ENCODE measurements at regions not wholly inside any gene's neighbourhood (a gene's known extent, or its start where the extent isn't known, plus 50 kb on each side); places are given as distances from the start of the nearest gene placed in this dataset.

- no peak for TF ChIP-seq PRDM15 (CRISPR knock-in tag; IDR thresholded peaks at IDR 0.05)
- TF ChIP-seq ZNF671 (CRISPR knock-in tag; IDR thresholded peaks at IDR 0.05) = no peak
- no peak for TF ChIP-seq TEAD1 (CRISPR knock-in tag; IDR thresholded peaks at IDR 0.05)
These were observed 90.7 kb upstream of the MEF2A start (continued) for GRCh38 chr15:99474909-99475753.

DNA sequence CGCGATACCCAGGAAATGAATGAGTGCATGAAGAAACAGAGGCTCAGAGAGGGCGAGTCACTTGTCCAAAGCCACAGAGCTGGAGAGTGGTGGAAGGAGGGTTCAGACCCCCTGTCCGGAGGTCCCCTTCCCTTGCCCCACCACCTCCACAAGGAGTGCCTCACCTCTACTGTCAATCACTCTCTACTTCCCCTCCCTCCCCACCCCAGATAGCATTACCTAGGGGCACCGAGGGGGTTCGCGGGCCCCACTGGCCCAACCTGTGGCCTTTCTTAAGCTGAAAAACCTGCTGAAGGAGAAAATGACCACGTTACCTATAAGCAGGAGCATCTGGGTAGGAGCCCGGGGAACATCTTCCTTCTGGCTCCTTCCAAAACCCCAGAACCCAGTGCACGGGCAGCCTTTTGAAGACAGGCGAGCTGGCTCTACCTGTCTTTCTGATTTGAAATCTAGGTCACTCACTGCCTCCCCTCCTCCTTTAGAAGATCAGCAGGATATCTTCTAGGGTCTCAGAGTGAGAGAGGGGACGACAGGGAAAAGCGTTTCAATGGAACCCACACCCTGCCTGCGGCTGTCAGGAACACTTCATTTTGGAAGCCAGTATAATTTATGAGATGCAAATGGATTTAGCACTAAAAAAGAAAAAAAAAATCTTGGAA lies 89.9 kb upstream of the MEF2A start:
- peaks cover 3% of the 10 kb centered on the region for H3K27me3 Mint-ChIP-seq (ENCODE audit: low read depth)
- no peaks in the 10 kb centered on the region for H3K36me3 Mint-ChIP-seq
- no peak for DNase-seq (ENCODE audit: low spot score)
- H3K9me3 Mint-ChIP-seq = no peaks in the 10 kb centered on the region
- peaks cover 19% of the 10 kb centered on the region for H3K4me1 Mint-ChIP-seq
- no peak for ATAC-seq
- no peak overlapping the region for H3K27ac Mint-ChIP-seq
- no peak overlapping the region for H3K4me3 Mint-ChIP-seq
- POLR2A ChIA-PET = no interaction called here
- CTCF ChIA-PET = interaction anchor here (1.6 kb wide), 1 partner anchor 228 kb away, joined by 5 read pairs; no protein-coding TSS in a partner anchor
- TF ChIP-seq RORB (CRISPR knock-in tag; IDR thresholded peaks at IDR 0.05) = no peak
- TF ChIP-seq AFF4 (CRISPR knock-in tag; IDR thresholded peaks at IDR 0.05; ENCODE audit: borderline replicate concordance) = no peak
- TF ChIP-seq SMAD3 (CRISPR knock-in tag; IDR thresholded peaks at IDR 0.05; ENCODE audit: borderline replicate concordance) = no peak
- no peak for TF ChIP-seq CREB1 (CRISPR knock-in tag; IDR thresholded peaks at IDR 0.05)
- no peak for TF ChIP-seq ZNF416 (CRISPR knock-in tag; IDR thresholded peaks at IDR 0.05)
- TF ChIP-seq, protein P1, sequence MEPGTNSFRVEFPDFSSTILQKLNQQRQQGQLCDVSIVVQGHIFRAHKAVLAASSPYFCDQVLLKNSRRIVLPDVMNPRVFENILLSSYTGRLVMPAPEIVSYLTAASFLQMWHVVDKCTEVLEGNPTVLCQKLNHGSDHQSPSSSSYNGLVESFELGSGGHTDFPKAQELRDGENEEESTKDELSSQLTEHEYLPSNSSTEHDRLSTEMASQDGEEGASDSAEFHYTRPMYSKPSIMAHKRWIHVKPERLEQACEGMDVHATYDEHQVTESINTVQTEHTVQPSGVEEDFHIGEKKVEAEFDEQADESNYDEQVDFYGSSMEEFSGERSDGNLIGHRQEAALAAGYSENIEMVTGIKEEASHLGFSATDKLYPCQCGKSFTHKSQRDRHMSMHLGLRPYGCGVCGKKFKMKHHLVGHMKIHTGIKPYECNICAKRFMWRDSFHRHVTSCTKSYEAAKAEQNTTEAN (CRISPR knock-in tag; IDR thresholded peaks at IDR 0.05) = no peak
- TF ChIP-seq, protein P2, sequence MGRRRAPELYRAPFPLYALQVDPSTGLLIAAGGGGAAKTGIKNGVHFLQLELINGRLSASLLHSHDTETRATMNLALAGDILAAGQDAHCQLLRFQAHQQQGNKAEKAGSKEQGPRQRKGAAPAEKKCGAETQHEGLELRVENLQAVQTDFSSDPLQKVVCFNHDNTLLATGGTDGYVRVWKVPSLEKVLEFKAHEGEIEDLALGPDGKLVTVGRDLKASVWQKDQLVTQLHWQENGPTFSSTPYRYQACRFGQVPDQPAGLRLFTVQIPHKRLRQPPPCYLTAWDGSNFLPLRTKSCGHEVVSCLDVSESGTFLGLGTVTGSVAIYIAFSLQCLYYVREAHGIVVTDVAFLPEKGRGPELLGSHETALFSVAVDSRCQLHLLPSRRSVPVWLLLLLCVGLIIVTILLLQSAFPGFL (CRISPR knock-in tag; IDR thresholded peaks at IDR 0.05; ENCODE audit: borderline replicate concordance) = no peak
- TF ChIP-seq GRHL2 (CRISPR knock-in tag; IDR thresholded peaks at IDR 0.05; ENCODE audit: insufficient replicate concordance, severe bottlenecking) = no peak
- TF ChIP-seq FOXK1 (CRISPR knock-in tag; IDR thresholded peaks at IDR 0.05) = no peak
- no peak for TF ChIP-seq USF1 (CRISPR knock-in tag; IDR thresholded peaks at IDR 0.05)
- TF ChIP-seq ERG (CRISPR knock-in tag; IDR thresholded peaks at IDR 0.05) = no peak
- no peak for TF ChIP-seq CREM (CRISPR knock-in tag; IDR thresholded peaks at IDR 0.05)
- no peak for TF ChIP-seq EMX1 (CRISPR knock-in tag; IDR thresholded peaks at IDR 0.05)
- TF ChIP-seq SOX15 (CRISPR knock-in tag; IDR thresholded peaks at IDR 0.05) = no peak
- no peak for TF ChIP-seq ATF6 (CRISPR knock-in tag; IDR thresholded peaks at IDR 0.05)
- TF ChIP-seq GTF2I (CRISPR knock-in tag; conservative IDR thresholded peaks at IDR 0.05) = no peak

All from WTC11 (cell line).